GM10266 (cell line): ENCODE measurements at regions not wholly inside any gene's neighbourhood (a gene's known extent, or its start where the extent isn't known, plus 50 kb on each side); places are given as distances from the start of the nearest gene placed in this dataset.

ENCODE experiments used
- DNase-seq: peaks from one replicate; pipeline ENCODE4 v3.0.0; 2012; ENCODE audit errors: extremely low spot score
- CTCF ChIP-seq: IDR thresholded peaks from 2 replicates; pipeline ENCODE4 v1.5.1; 2012; ENCODE audit warnings: mild to moderate bottlenecking, low read depth; ENCODE audit not compliant: control insufficient read depth, insufficient read depth; ENCODE audit errors: missing control alignments

GRCh38 chrX:39070009-39070408 lies 268.8 kb downstream of the MID1IP1 start:
- DNase-seq, result no peak
- no peak for TF ChIP-seq CTCF

GRCh38 chrX:39073131-39073530 lies 271.9 kb downstream of the MID1IP1 start:
- no peak for TF ChIP-seq CTCF
- no peak for DNase-seq

GRCh38 chrX:39096599-39096998 lies 295.3 kb downstream of the MID1IP1 start:
- DNase-seq, result no peak
- no peak for TF ChIP-seq CTCF

- no peak for DNase-seq
- no peak for TF ChIP-seq CTCF
These were observed 303.5 kb downstream of the MID1IP1 start for GRCh38 chrX:39104745-39105144.

GRCh38 chrX:39112143-39112542 lies 310.9 kb downstream of the MID1IP1 start:
- no peak for TF ChIP-seq CTCF
- DNase-seq, result no peak

GRCh38 chrX:39115166-39115565 lies 313.9 kb downstream of the MID1IP1 start:
- TF ChIP-seq CTCF, result no peak
- no peak for DNase-seq

GRCh38 chrX:39117101-39117500 lies 315.8 kb downstream of the MID1IP1 start:
- TF ChIP-seq CTCF, result no peak
- DNase-seq, result no peak
